Activated CD4-positive, alpha-beta T cell treated with anti-CD3 and anti-CD28 coated beads, Interleukin-10, Interleukin-2, amounts not matched to agents 100 ng/mL and 50 ng/mL, durations not matched to agents 16 hours and 8 hours (primary cell): ENCODE measurements at regions not wholly inside any gene's neighbourhood (a gene's known extent, or its start where the extent isn't known, plus 50 kb on each side); places are given as distances from the start of the nearest gene placed in this dataset.
"Not testable (repeated sequence)": the region's sequence is repeated elsewhere in the genome, so short reads cannot be mapped to it uniquely, and the experiment has no call there.

Source experiments
- DNase-seq: peaks from one replicate; pipeline ENCODE4 v3.0.0-alpha.2; 2020

- no peak for DNase-seq
These were observed 813.0 kb downstream of the TRAM1L1 start for GRCh38 chr4:116272336-116272735.

GRCh38 chr4:116260931-116261330 lies 824.4 kb downstream of the TRAM1L1 start:
- DNase-seq = not testable (repeated sequence)

- no peak for DNase-seq
These were observed 840.6 kb downstream of the TRAM1L1 start for GRCh38 chr4:116244771-116245170.

- no peak for DNase-seq
These were observed 841.9 kb downstream of the TRAM1L1 start for GRCh38 chr4:116243431-116243830.

- no peak for DNase-seq
These were observed 851.4 kb downstream of the TRAM1L1 start for GRCh38 chr4:116233971-116234370.

GRCh38 chr4:116231999-116232398 lies 853.4 kb downstream of the TRAM1L1 start:
- not testable (repeated sequence) for DNase-seq

GRCh38 chr4:116229420-116229819 lies 856.0 kb downstream of the TRAM1L1 start:
- DNase-seq = no peak

- no peak for DNase-seq
These were observed 862.2 kb downstream of the TRAM1L1 start for GRCh38 chr4:116223040-116223732.

- no peak for DNase-seq
These were observed 867.6 kb downstream of the TRAM1L1 start for GRCh38 chr4:116217781-116218180.

GRCh38 chr4:116215622-116216021 lies 869.8 kb downstream of the TRAM1L1 start:
- no peak for DNase-seq

GRCh38 chr4:116202524-116202923 lies 882.9 kb downstream of the TRAM1L1 start:
- DNase-seq = no peak

- DNase-seq = no peak
These were observed 888.0 kb downstream of the TRAM1L1 start for GRCh38 chr4:116197317-116197809.

GRCh38 chr4:116183241-116183640 lies 902.1 kb downstream of the TRAM1L1 start:
- DNase-seq = no peak

- peak; percentile 2 for DNase-seq
These were observed 905.2 kb downstream of the TRAM1L1 start for GRCh38 chr4:116180157-116180601.

GRCh38 chr4:116151371-116151770 lies 934.0 kb downstream of the TRAM1L1 start:
- not testable (repeated sequence) for DNase-seq

- DNase-seq = no peak
These were observed 935.2 kb downstream of the TRAM1L1 start for GRCh38 chr4:116150152-116150551.

- no peak for DNase-seq
These were observed 942.2 kb downstream of the TRAM1L1 start for GRCh38 chr4:116143198-116143597.

GRCh38 chr4:116132946-116133345 lies 952.4 kb downstream of the TRAM1L1 start:
- no peak for DNase-seq

- no peak for DNase-seq
These were observed 958.6 kb downstream of the TRAM1L1 start for GRCh38 chr4:116126794-116127193.

- DNase-seq = no peak
These were observed 963.3 kb downstream of the TRAM1L1 start for GRCh38 chr4:116122124-116122523.

GRCh38 chr4:116118221-116118620 lies 967.2 kb downstream of the TRAM1L1 start:
- DNase-seq = no peak

GRCh38 chr4:116112861-116113260 lies 972.5 kb downstream of the TRAM1L1 start:
- DNase-seq = not testable (repeated sequence)

GRCh38 chr4:116110713-116111112 lies 974.7 kb downstream of the TRAM1L1 start:
- DNase-seq = no peak

- no peak for DNase-seq
These were observed 976.8 kb downstream of the TRAM1L1 start for GRCh38 chr4:116108606-116109005.

GRCh38 chr4:116101321-116101720 lies 984.1 kb downstream of the TRAM1L1 start:
- no peak for DNase-seq
